T47D (cell line): ENCODE measurements at regions not wholly inside any gene's neighbourhood (a gene's known extent, or its start where the extent isn't known, plus 50 kb on each side); places are given as distances from the start of the nearest gene placed in this dataset.
"Not testable (repeated sequence)": the region's sequence is repeated elsewhere in the genome, so short reads cannot be mapped to it uniquely, and the experiment has no call there.

Experiments used
- DNase-seq, 2 experiments: peaks; one replicate each; pipeline versions ENCODE4 v3.0.0 to v3.0.0-alpha.2; 2011 to 2012; ENCODE audit warnings: low read depth in 1 of 2, low spot score in 1 of 2
- JUND ChIP-seq: IDR thresholded peaks from 2 replicates; pipeline ENCODE4 v1.6.1; 2012; ENCODE audit warnings: low read depth
- in situ Hi-C: cut with HindIII; loops from 2 replicates; pipeline ENCODE4 v1.10.0; 2016; ENCODE audit warnings: low sequenced_read_pairs, low pct_unique_long_range_greater_than_20kb

DNA sequence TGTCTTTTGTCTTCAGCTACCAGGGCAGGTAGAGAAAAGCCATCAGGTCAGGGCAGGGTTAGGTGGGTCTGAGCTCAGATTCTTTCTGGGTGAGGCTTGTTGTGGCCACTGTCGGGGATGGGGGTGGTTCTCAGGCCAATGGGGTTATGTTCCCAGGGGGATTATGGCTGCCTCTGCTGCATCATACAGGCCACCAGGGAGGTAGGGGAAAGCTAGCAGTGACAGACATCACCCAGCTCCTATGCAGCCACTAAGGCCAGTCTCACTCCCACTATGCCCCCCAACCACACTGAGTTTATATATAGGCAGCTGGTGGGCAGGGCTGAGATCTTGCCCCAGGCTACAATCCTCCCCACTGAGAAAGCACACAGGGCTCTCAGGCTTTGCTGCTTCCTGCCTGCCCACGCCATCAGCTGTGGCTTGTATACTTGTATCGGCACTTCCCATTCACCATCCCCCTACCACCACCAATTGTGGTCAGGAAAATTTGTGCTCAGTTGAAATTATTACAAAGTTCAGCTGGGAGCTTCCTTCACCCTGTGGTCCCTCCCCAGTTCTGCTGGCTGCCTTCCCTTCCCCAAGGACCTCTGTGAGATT lies 72.6 kb upstream of the PTPN13 start:
- no peak for TF ChIP-seq JUND
- in situ Hi-C loops = no loop called here
- no peak for DNase-seq

DNA sequence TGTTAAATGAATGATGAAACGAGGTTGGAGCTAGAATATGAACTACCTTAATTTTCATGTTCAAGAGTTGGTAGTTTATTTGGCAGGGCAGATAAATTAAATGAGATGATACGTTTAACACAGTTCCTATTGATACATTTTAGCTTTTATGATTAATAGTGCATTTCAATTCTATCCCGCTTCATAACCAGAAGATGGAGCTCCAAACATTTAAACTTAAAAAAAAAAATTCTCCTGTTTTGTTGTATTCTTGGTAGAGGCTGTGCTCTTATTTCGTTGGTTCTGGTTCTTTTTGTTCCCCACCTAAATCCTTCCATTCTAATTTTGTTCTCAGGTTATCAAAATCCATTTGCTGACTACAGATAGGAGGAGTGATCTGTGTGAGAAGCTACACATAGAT lies 71.8 kb upstream of the PTPN13 start:
- in situ Hi-C loops = no loop called here
- no peak for TF ChIP-seq JUND
- no peak for DNase-seq

DNA sequence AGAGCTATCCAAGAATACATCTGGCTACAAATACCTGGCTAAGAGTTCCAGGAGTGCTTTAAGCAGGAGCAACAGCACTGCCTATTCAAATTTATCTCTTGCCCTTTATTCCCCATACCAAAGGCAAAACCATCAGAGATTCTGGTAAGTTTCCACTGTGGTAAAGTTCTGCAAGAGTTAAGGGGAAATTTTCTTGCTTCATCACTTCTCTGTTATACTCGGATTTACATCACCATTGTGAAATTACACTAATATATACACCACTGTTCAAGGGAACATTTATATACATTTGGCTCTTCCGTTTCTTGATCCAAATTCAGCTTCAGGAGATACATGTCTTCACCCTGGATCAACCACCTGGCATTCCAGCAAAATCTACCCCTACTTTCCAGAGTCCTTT lies 70.8 kb upstream of the PTPN13 start:
- no peak for TF ChIP-seq JUND
- in situ Hi-C loops = no loop called here

DNA sequence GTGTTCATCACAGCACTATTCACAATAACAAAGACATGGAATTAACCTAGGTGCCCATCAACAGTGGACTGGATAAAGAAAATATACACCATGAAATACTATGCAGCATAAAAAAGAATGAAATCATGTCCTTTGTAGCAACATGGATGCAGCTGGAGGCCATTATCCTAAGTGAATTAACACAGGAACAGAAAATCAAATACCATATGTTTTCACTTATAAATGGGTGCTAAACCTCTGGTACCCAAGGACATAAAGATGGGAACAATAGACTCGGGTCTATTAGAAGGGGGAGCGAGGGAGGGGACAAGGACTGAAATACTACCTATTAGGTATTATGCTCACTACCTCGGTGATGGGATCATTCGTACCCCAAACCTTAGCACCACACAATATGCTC lies 66.4 kb upstream of the PTPN13 start:
- DNase-seq, in situ Hi-C loops: not testable (repeated sequence)

More for the DNA sequence above, 70.8 kb upstream of the PTPN13 start:
- no peak for DNase-seq

DNA sequence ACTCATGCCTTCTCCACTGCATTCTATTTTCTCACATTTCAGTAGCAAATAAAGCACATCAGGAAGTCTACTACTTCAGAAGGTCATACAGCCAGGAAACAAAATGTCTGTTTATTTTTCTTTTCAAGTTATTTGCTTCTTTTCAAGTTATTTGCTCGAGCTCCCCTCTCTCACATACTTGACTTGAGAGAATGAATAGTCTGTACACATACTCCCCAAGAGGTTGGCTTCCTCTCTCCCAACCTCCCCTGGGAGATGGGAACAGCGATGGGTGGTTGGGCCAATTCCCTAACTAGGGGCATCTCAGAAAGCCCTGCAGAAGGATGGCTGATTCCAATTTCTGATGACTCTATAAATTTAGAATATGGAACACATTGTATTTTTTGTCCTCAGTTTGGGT lies 64.7 kb upstream of the PTPN13 start:
- DNase-seq = no peak
- no peak for TF ChIP-seq JUND
- in situ Hi-C loops = no loop called here

DNA sequence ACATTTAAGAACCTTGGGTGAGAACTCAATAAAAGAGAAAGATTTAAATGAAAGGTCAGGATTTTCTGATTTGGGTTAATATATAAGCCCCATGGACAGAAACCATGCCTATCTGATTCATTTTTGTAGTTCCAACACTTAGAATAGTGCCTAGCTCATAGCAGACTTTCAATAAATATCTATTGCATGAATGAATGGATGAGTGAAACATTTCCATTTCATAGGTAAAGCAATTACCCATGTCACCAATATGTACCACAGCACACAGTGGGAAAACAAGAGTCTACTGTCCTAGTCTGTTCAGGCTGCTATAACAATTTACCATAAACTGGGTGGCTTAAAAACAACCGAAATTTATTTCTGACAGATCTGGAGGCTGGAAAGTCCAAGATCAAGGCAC lies 63.9 kb upstream of the PTPN13 start:
- in situ Hi-C loops = no loop called here
- no peak for DNase-seq
- no peak for TF ChIP-seq JUND

DNA sequence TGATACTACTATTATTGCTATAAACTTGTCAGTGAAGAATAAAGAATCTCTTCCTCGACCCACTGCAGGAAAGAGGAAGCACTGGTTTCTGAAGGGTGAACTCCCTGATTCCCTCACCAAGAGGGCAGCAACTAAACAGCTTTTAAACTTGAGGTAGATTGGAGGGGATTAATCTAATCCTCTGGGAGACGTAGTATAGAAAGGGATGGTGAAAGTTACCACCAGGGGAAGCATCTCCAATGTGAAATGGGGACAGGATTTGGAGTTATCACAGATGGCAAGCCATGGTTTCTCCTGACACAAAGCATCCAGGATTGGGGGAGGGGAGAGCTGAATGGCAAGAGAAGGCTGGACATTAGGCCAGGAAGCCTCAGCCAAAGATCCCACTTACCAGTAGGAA lies 62.7 kb upstream of the PTPN13 start:
- no peak for TF ChIP-seq JUND
- in situ Hi-C loops = no loop called here
- DNase-seq = no peak

DNA sequence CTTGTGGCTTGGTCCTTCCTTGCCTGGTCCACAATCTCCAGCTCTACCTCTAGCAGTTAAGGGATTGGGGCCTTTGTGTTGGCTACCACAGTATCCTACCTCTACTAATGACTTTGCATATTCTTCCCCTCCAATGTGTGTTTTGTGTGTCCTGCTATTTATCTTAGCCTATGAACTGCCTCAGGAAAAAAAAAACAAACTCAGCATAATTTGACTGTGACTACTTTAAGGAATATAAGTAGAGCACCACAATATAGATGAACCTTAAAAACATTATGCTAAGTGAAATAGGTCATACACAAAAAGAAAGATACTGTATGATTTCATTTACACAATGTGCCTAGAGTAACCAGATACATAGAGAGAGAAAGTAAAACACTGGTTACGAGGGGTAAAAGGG lies 61.3 kb upstream of the PTPN13 start:
- in situ Hi-C loops = no loop called here
- TF ChIP-seq JUND = no peak
- no peak for DNase-seq

DNA sequence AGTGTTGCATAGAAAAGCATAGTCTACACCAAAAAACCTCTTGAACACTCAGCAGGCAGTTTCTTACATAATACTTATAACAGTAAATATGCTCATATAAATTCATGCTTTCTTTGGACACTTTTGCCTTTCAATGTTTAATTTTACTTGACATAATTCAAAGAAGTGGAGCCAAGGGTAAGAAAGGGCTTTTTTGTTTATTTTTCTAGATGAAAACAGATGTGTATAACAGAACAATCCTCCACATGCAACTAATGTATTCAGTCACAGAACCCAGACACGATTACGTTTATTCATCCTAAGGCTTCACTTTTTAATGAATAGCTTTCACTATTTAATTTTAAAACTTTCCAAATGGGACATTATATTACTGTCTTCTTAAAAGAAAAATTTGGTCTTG lies 58.0 kb upstream of the PTPN13 start:
- in situ Hi-C loops = no loop called here
- TF ChIP-seq JUND = no peak
- no peak for DNase-seq

DNA sequence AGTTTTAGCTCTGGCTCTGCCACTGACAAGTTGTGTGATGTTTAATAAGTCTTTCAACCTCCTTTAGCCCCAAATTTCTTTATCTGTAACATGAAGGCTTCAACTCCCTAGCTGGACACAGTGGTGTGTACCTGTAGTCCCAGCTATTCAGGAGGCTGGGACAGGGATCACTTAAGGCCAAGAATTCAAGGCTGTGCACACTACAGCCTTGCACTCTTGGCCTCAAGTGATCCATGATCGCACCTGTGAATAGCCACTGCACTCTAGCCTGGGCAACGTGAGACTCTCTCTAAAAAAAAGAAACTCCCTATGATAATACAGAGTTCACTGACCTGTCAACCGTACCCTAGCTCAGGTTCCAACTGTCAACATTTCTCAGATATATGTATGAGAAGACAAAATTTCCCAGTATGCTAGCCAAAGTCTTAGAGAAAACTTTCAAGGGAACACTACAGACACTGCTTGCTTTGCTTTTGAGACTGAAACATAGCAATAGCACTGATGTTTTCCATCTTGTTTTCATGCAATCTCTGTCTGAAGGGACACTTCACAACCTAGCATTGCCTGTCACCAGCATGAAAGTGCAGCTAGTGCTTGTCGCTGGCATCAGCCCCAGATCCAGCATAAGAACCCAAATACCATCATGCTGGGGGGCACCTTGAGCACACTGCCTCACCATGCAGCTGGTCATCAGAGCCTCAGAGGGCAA lies 51.6 kb upstream of the PTPN13 start:
- in situ Hi-C loops = no loop called here
- no peak for TF ChIP-seq JUND

DNA sequence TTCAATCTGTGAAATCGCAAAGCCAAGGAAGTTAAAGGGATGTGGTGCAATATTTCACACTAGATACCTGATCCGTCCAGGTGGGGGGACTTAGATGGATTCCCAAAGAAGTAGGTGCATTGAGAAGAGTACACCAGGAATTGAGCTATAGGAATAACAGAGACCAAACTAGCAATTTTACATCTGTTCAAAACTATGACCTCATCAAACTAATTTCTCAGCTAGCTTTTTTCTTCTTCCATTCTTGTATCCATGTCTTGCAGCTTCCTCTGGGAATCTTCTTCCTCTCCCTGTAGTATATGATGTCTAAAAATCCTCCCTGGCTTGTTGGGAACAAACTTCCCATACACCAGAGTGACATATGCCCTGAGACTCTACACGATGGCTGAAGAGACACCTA lies 51.0 kb upstream of the PTPN13 start:
- in situ Hi-C loops = no loop called here
- no peak for TF ChIP-seq JUND

More for the DNA sequence above, 51.6 kb upstream of the PTPN13 start:
- DNase-seq = no peak

DNA sequence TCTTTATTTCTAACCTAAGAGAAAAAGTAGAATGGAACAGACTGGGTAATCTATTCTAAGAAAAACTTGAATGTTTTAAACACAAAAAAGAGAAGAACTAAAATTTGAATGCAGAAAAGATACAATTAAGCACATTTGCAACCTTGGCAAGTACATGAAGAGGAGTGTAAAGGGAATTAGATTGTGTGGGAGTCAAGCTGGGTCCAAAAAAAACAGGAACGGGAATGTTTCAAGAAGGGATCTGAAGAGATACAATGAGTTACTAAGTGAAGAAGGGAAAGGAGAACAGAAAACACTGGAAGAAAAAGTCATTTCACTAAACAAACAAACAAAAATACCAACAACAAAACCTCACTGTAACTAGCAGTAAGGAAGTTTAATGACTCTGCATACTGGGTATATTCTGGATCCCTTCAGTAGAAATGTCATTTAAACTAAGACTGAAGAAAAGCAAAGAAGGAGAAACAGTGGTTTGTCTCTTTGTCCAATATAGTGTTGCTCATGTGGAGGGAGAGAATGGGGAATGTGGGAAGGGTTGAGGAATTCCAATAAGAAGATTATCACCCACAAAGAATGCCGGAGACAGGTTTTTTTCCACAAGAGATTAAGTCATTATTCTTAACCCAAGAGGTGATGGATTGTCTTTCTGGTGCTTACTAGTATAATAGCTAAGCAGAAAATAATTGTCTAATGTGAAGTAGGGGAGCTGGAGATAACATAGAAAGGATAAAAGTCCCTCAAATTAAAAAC lies 50.4 kb upstream of the PTPN13 start:
- TF ChIP-seq JUND = no peak
- in situ Hi-C loops = no loop called here
- no peak for DNase-seq

More for the DNA sequence above, 51.0 kb upstream of the PTPN13 start:
- no peak for DNase-seq

DNA sequence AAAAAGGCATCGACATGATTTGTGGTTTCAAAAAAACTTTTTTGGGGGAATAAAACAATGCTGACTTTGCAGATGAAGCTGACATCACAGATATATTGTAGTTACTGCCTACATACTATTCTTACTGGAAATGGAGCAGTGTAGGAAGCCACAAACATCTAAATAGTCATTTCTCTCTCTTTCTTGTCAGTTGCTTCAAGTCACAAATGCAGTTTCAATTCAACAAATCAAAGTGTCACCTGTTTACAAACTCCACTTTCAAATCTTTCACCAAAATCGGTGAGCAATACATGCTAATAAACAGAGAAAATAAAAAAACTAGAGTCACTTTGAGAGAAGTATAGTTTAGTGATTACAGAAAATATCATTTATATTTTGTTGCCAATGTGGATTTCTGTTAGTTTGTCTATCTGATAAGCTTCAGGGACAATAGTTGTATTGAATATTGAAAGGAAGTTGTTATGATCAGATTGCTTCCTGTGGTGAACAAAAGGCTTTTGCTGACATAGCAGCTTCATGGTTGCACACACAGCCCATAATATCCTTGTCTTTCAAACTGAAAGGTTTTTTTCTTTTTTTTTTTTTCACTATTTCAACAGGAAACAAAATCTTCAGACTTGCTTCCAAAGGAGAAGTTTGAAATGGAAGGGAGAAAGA lies 49.7 kb upstream of the PTPN13 start:
- no peak for TF ChIP-seq JUND
- no peak for DNase-seq
- in situ Hi-C loops = no loop called here
